Astrocyte (in vitro differentiated cells and primary cell): ENCODE measurements at regions not wholly inside any gene's neighbourhood (a gene's known extent, or its start where the extent isn't known, plus 50 kb on each side); places are given as distances from the start of the nearest gene placed in this dataset.

Experiments used
- EZH2 ChIP-seq: IDR thresholded peaks from 2 replicates; pipeline ENCODE4 v1.6.1; 2012; ENCODE audit warnings: mild to moderate bottlenecking, low read length, inconsistent platforms; ENCODE audit not compliant: insufficient read depth
- TF ChIP-seq, protein P1 (sequence below): IDR thresholded peaks from 2 replicates; pipeline ENCODE4 v1.5.1; 2011; ENCODE audit warnings: low read depth, mild to moderate bottlenecking, inconsistent platforms, low read length, moderate library complexity; ENCODE audit not compliant: insufficient read depth

DNA sequence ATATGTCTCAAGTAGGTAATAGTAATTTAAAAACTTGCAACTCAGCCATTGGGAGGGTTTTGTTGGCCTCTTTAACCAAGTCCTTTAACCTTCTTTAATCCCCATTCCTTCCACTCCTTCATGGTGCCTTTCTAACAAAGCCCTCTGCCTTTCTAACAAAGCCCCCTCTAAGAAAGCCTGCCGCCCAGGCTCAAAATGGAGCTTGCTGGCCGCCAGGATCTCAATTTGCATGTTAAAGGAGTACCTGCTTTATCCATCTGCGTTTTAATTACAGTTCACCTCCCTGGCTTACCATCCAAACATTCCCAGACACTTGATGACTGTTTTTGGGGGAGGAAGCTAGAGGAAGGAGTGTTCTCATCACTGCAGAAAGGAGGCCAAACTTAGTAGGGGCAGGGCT is 183.4 kb downstream of the PTPN11 start:
- TF ChIP-seq, protein P1, sequence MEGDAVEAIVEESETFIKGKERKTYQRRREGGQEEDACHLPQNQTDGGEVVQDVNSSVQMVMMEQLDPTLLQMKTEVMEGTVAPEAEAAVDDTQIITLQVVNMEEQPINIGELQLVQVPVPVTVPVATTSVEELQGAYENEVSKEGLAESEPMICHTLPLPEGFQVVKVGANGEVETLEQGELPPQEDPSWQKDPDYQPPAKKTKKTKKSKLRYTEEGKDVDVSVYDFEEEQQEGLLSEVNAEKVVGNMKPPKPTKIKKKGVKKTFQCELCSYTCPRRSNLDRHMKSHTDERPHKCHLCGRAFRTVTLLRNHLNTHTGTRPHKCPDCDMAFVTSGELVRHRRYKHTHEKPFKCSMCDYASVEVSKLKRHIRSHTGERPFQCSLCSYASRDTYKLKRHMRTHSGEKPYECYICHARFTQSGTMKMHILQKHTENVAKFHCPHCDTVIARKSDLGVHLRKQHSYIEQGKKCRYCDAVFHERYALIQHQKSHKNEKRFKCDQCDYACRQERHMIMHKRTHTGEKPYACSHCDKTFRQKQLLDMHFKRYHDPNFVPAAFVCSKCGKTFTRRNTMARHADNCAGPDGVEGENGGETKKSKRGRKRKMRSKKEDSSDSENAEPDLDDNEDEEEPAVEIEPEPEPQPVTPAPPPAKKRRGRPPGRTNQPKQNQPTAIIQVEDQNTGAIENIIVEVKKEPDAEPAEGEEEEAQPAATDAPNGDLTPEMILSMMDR, result no peak
- TF ChIP-seq EZH2, result no peak
